ENCODE measurements at regions not wholly inside any gene's neighbourhood (a gene's known extent, or its start where the extent isn't known, plus 50 kb on each side); places are given as distances from the start of the nearest gene placed in this dataset.

GRCh38 chr3:22959593-22959992, 243.5 kb upstream of the UBE2E2 start:
- TF ChIP-seq CTCF (IDR thresholded peaks at IDR 0.05; ENCODE audit: extremely low read depth in 1 of 2, insufficient read depth in 1 of 2, low read depth in 1 of 2, low read length in 2 of 2) (no peak), POLR2AphosphoS5 (IDR thresholded peaks at IDR 0.05; ENCODE audit: insufficient read depth, low read depth, low read length) (no peak), POLR2A (IDR thresholded peaks at IDR 0.05; ENCODE audit: low read depth, low read length) (no peak), MAX (IDR thresholded peaks at IDR 0.05; ENCODE audit: insufficient read depth, insufficient read length) (no peak), GATA2 (IDR thresholded peaks at IDR 0.05; ENCODE audit: insufficient read depth, insufficient read length, low read depth, low read length) (no peak)

All from endothelial cell of umbilical vein (primary cell).